DOHH2 (cell line): ENCODE measurements at regions not wholly inside any gene's neighbourhood (a gene's known extent, or its start where the extent isn't known, plus 50 kb on each side); places are given as distances from the start of the nearest gene placed in this dataset.

Source experiments
- H3F3A ChIP-seq: fragments of 200-600 bp; sonication (generic), shearing (Covaris generic); 2 replicates; pipeline ENCODE4 v1.6.0; 2016; ENCODE audit warnings: antibody characterized with exemption, mild to moderate bottlenecking; ENCODE audit not compliant: control insufficient read depth, insufficient read depth
- H3K27ac ChIP-seq: fragments of 200-600 bp; sonication (generic); 2 replicates; pipeline ENCODE4 v1.5.1; 2014; ENCODE audit warnings: low read depth, mild to moderate bottlenecking, low read length, moderate library complexity
- H3K27me3 ChIP-seq: fragments of 200-600 bp; sonication (generic); 2 replicates; pipeline ENCODE4 v1.6.1; 2014; ENCODE audit warnings: mild to moderate bottlenecking, low read length, mixed read lengths; ENCODE audit not compliant: control insufficient read depth
- H3K36me3 ChIP-seq: fragments of 200-600 bp; sonication (generic); 2 replicates; pipeline ENCODE4 v1.6.1; 2014; ENCODE audit warnings: mild to moderate bottlenecking, low read length, moderate library complexity, mixed read lengths; ENCODE audit not compliant: control insufficient read depth
- H3K4me1 ChIP-seq: fragments of 200-600 bp; sonication (generic); 2 replicates; pipeline ENCODE4 v1.6.1; 2014; ENCODE audit warnings: mild to moderate bottlenecking, low read length, mixed read lengths; ENCODE audit not compliant: control insufficient read depth
- H3K4me2 ChIP-seq: fragments of 200-600 bp; sonication (generic); 2 replicates; pipeline ENCODE4 v1.6.0; 2014; ENCODE audit warnings: mild to moderate bottlenecking, low read length, moderate library complexity
- H3K4me3 ChIP-seq: fragments of 200-600 bp; sonication (generic); 2 replicates; pipeline ENCODE4 v1.5.1; 2014; ENCODE audit warnings: mild to moderate bottlenecking, low read length, mixed read lengths
- H3K79me2 ChIP-seq: fragments of 200-600 bp; sonication (generic); 2 replicates; pipeline ENCODE4 v1.6.1; 2014; ENCODE audit warnings: mild to moderate bottlenecking, low read length, mixed read lengths; ENCODE audit not compliant: control insufficient read depth
- H3K9me2 ChIP-seq: fragments of 200-600 bp; sonication (generic); replicated peaks from 2 replicates; pipeline ENCODE4 v1.6.1; 2014; ENCODE audit warnings: mild to moderate bottlenecking, low read length, mixed read lengths; ENCODE audit not compliant: control insufficient read depth
- H3K9me3 ChIP-seq: fragments of 200-600 bp; sonication (generic); 2 replicates; pipeline ENCODE4 v1.6.1; 2014; ENCODE audit warnings: antibody characterized with exemption, low read length, mixed read lengths; ENCODE audit not compliant: control insufficient read depth, insufficient read depth
- H4K20me1 ChIP-seq: fragments of 200-600 bp; sonication (generic); 2 replicates; pipeline ENCODE4 v1.6.0; 2014; ENCODE audit warnings: low read depth, mild to moderate bottlenecking, antibody characterized with exemption, low read length, moderate library complexity; ENCODE audit not compliant: control insufficient read depth, insufficient read depth
- EZH2phosphoT487 ChIP-seq: fragments of 200-600 bp; sonication (generic); IDR thresholded peaks from 2 replicates; pipeline ENCODE4 v1.6.1; 2017; ENCODE audit warnings: borderline replicate concordance, mild to moderate bottlenecking, antibody characterized with exemption, low read length, moderate library complexity, mixed read lengths
- TF ChIP-seq, protein P1 (sequence below): fragments of 200-600 bp; sonication (generic); IDR thresholded peaks from one replicate; pipeline ENCODE4 v1.5.1; 2014; ENCODE audit warnings: antibody characterized with exemption, mild to moderate bottlenecking, low read depth, low read length; ENCODE audit not compliant: poor library complexity, severe bottlenecking

DNA sequence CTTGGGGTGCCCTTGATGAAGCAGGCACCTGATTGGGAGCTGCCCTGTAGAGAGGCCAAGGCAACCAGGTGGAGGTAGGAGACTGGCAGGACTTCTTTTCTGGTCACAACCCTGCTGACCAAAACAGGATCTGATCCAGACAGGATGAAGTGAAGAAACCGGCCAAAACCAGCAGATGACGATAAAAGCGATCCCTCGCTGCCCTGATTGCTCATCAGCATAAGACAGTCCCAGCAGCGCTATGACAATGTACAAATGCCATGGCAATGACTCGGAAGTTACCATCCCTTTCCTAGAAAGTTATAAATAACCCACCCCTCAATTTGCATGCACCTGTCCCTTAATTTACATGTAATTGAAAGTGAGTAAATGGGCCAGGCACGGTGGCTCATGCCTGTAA lies 88.4 kb upstream of the PDE10A start:
- Histone ChIP-seq H3K4me3 (no peak overlapping the region), H4K20me1 (no peaks in the 10 kb centered on the region), H3K27ac (no peak overlapping the region), H3K4me2 (no peak overlapping the region), H3K9me2 (no peaks in the 10 kb centered on the region; the same call in 1 of the 2 replicates), H3K9me3 (no peaks in the 10 kb centered on the region), H3F3A (no peaks in the 10 kb centered on the region), H3K27me3 (no peaks in the 10 kb centered on the region), H3K79me2 (no peaks in the 10 kb centered on the region), H3K36me3 (no peaks in the 10 kb centered on the region), H3K4me1 (no peaks in the 10 kb centered on the region)
- TF ChIP-seq, protein P1, sequence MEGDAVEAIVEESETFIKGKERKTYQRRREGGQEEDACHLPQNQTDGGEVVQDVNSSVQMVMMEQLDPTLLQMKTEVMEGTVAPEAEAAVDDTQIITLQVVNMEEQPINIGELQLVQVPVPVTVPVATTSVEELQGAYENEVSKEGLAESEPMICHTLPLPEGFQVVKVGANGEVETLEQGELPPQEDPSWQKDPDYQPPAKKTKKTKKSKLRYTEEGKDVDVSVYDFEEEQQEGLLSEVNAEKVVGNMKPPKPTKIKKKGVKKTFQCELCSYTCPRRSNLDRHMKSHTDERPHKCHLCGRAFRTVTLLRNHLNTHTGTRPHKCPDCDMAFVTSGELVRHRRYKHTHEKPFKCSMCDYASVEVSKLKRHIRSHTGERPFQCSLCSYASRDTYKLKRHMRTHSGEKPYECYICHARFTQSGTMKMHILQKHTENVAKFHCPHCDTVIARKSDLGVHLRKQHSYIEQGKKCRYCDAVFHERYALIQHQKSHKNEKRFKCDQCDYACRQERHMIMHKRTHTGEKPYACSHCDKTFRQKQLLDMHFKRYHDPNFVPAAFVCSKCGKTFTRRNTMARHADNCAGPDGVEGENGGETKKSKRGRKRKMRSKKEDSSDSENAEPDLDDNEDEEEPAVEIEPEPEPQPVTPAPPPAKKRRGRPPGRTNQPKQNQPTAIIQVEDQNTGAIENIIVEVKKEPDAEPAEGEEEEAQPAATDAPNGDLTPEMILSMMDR = no peak
- TF ChIP-seq EZH2phosphoT487 = no peak

DNA sequence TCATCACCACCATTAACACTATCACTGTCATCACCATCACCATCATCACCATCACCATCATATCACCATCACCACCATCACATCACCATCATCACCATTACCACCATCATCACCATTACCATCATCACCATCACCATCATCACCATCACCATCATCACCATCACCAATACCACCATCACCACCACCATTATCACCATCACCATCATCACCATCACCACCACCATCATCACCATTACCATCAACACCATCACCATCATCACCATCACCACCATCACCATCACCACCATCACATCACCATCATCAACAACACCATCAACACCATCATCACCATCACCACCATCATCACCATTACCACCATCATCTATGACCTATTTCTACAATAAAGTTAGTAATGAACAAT lies 86.1 kb upstream of the PDE10A start:
- H3K9me2 ChIP-seq = no peaks in the 10 kb centered on the region; the same call in 1 of the 2 replicates
- no peaks in the 10 kb centered on the region for H3K27me3 ChIP-seq
- H3F3A ChIP-seq = no peaks in the 10 kb centered on the region
- no peaks in the 10 kb centered on the region for H3K9me3 ChIP-seq
- no peaks in the 10 kb centered on the region for H3K36me3 ChIP-seq
- no peaks in the 10 kb centered on the region for H3K79me2 ChIP-seq
- no peak overlapping the region for H3K4me3 ChIP-seq
- H3K27ac ChIP-seq = no peak overlapping the region
- no peaks in the 10 kb centered on the region for H4K20me1 ChIP-seq
- no peak for TF ChIP-seq EZH2phosphoT487
- TF ChIP-seq, protein P1 = no peak
- H3K4me2 ChIP-seq = no peak overlapping the region
- no peaks in the 10 kb centered on the region for H3K4me1 ChIP-seq

DNA sequence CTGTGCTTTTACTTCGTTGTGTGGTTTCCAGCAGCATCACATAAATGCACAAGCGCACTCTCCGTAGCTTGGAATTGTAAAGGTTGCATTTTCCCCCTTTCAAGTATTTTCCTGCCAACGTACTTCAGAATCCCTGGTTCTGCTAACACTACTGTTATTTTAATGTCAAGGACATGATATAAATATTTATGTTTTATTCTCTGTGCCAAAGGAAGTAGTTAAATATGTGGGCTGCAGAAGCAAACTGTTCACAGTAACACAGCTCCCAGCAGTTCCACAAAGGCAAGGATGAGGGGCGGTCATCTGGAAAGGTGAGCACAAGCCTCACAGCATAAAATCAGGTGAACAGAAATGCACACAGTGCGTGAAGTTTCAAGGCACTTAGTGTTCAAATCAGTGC lies 85.3 kb upstream of the PDE10A start:
- Histone ChIP-seq H3K27ac (no peak overlapping the region), H3K4me3 (no peak overlapping the region), H3K36me3 (no peaks in the 10 kb centered on the region), H3K9me2 (no peaks in the 10 kb centered on the region; the same call in 1 of the 2 replicates), H3K79me2 (no peaks in the 10 kb centered on the region), H3K4me1 (no peaks in the 10 kb centered on the region), H3K9me3 (no peaks in the 10 kb centered on the region), H3K4me2 (no peak overlapping the region), H3F3A (no peaks in the 10 kb centered on the region), H4K20me1 (no peaks in the 10 kb centered on the region), H3K27me3 (no peaks in the 10 kb centered on the region)
- TF ChIP-seq EZH2phosphoT487 = no peak
- TF ChIP-seq, protein P1 = no peak
